ENCODE measurements at regions not wholly inside any gene's neighbourhood (a gene's known extent, or its start where the extent isn't known, plus 50 kb on each side); places are given as distances from the start of the nearest gene placed in this dataset.
"Not testable (repeated sequence)": the region's sequence is repeated elsewhere in the genome, so short reads cannot be mapped to it uniquely, and the experiment has no call there.

- DNase-seq (ENCODE audit: low spot score) = no peak
Observed at GRCh38 chr14:89065879-89066278, 241.4 kb downstream of the TTC8 start.

- DNase-seq (ENCODE audit: low spot score) = no peak
Observed at GRCh38 chr14:89067293-89067972, 243.0 kb downstream of the TTC8 start.

GRCh38 chr14:89078021-89078795, 253.8 kb downstream of the TTC8 start:
- no peak for DNase-seq (ENCODE audit: low spot score)

- no peak for DNase-seq (ENCODE audit: low spot score)
Observed at GRCh38 chr14:89085231-89085731, 260.8 kb downstream of the TTC8 start.

GRCh38 chr14:89085737-89086382, 261.4 kb downstream of the TTC8 start:
- no peak for DNase-seq (ENCODE audit: low spot score)

- DNase-seq (ENCODE audit: low spot score) = no peak
Observed at GRCh38 chr14:89088530-89088929, 264.1 kb downstream of the TTC8 start.

- no peak for DNase-seq (ENCODE audit: low spot score)
Observed at GRCh38 chr14:89089330-89089729, 264.9 kb downstream of the TTC8 start.

- DNase-seq (ENCODE audit: low spot score) = no peak
Observed at GRCh38 chr14:89091781-89092180, 267.3 kb downstream of the TTC8 start.

GRCh38 chr14:89093083-89093730, 268.8 kb downstream of the TTC8 start:
- no peak for DNase-seq (ENCODE audit: low spot score)

- no peak for DNase-seq (ENCODE audit: low spot score)
Observed at GRCh38 chr14:89095036-89095435, 270.6 kb downstream of the TTC8 start.

GRCh38 chr14:89096946-89097345, 272.5 kb downstream of the TTC8 start:
- DNase-seq (ENCODE audit: low spot score) = no peak

- no peak for DNase-seq (ENCODE audit: low spot score)
Observed at GRCh38 chr14:89098254-89098653, 273.8 kb downstream of the TTC8 start.

- DNase-seq (ENCODE audit: low spot score) = not testable (repeated sequence)
Observed at GRCh38 chr14:89104171-89104817, 279.8 kb downstream of the TTC8 start.

- not testable (repeated sequence) for DNase-seq (ENCODE audit: low spot score)
Observed at GRCh38 chr14:89104861-89105260, 280.4 kb downstream of the TTC8 start.
